ENCODE measurements at regions not wholly inside any gene's neighbourhood (a gene's known extent, or its start where the extent isn't known, plus 50 kb on each side); places are given as distances from the start of the nearest gene placed in this dataset.

- Histone ChIP-seq H3K4me3 (ENCODE audit: extremely low read depth in 1 of 4, insufficient read depth in 2 of 4, low read depth in 3 of 4, low read length in 4 of 4) (no peak overlapping the region), H3K4me2 (ENCODE audit: insufficient read depth in 1 of 2, low read depth in 2 of 2, low read length in 2 of 2) (no peak overlapping the region), H3K9ac (replicated peaks in 1 of 4; ENCODE audit: extremely low read depth in 1 of 4, low read depth in 3 of 4, low read length in 3 of 4) (no peak overlapping the region), H2BK12ac (ENCODE audit: low read depth, low read length) (no peak overlapping the region), H3K14ac (ENCODE audit: insufficient read length) (no peak overlapping the region), H2BK5ac (ENCODE audit: low read depth, low read length) (no peak overlapping the region), H4K5ac (ENCODE audit: insufficient read length, low read depth, low read length) (peak overlapping the region; percentile 41), H2BK120ac (replicated peaks; ENCODE audit: low read depth, low read length) (peak overlapping the region; percentile 56), H3K27me3 (replicated peaks in 1 of 4; ENCODE audit: control insufficient read depth in 3 of 4, extremely low read depth in 1 of 4, insufficient read depth in 3 of 4, low read length in 3 of 4) (no peaks in the 10 kb centered on the region), H4K20me1 (replicated peaks in 1 of 2; ENCODE audit: control insufficient read depth in 1 of 2, insufficient read depth in 2 of 2, low read length in 2 of 2) (no peaks in the 10 kb centered on the region), H3K36me3 (ENCODE audit: control insufficient read depth in 2 of 4, insufficient read depth in 4 of 4, low read length in 3 of 4) (no peaks in the 10 kb centered on the region), H3K4me1 (replicated peaks in 1 of 4; ENCODE audit: control insufficient read depth in 3 of 4, insufficient read depth in 4 of 4, low read length in 3 of 4) (peaks cover 0 to 5% (median 1%) of the 10 kb centered on the region in 4 experiments; a peak in 2 of 7 replicates), H2AK5ac (ENCODE audit: low read depth, low read length) (no peak overlapping the region), H2AFZ (ENCODE audit: low read length) (peak overlapping the region; percentile 70; the same call in 1 of the 2 replicates), H3K9me3 (ENCODE audit: insufficient read depth in 2 of 2, low read depth in 1 of 2, low read length in 1 of 2) (no peaks in the 10 kb centered on the region), H3K18ac (ENCODE audit: extremely low read depth, low read length) (no peak overlapping the region), H3K27ac (ENCODE audit: low read depth, low read length) (no peak overlapping the region), H3K23me2 (ENCODE audit: low read depth, low read length) (no peaks in the 10 kb centered on the region), H3K4ac (replicated peaks; ENCODE audit: insufficient read length, low read depth, low read length) (no peak overlapping the region), H3K56ac (replicated peaks; ENCODE audit: insufficient read length, low read depth, low read length) (no peak overlapping the region), H2BK20ac (ENCODE audit: low read length) (peak overlapping the region; percentile 35; the same call in 1 of the 2 replicates), H3K23ac (ENCODE audit: insufficient read length) (no peak overlapping the region), H3K79me1 (ENCODE audit: low read depth, low read length) (no peaks in the 10 kb centered on the region), H3K79me2 (ENCODE audit: control insufficient read depth in 1 of 2, insufficient read depth in 2 of 2, low read length in 2 of 2) (no peaks in the 10 kb centered on the region), H2BK15ac (ENCODE audit: low read length) (no peak overlapping the region), H4K8ac (ENCODE audit: extremely low read depth, insufficient read depth, low read length) (no peak overlapping the region), H4K91ac (replicated peaks; ENCODE audit: insufficient read length, low read length) (peak overlapping the region; percentile 72)
- ChIA-PET CTCF (ENCODE audit: partially characterized antibody) (interaction anchor here (0.6 to 4.4 kb wide), 48 partner anchors 10 to 1372 kb away, joined by 3 to 40 read pairs (median 4); no protein-coding TSS in a partner anchor), POLR2A (ENCODE audit: partially characterized antibody) (no interaction called here)
- DNase-seq (ENCODE audit: low read depth in 1 of 2, low spot score in 2 of 2) (no peak), FAIRE-seq (no peak)
- WGBS, 2 experiments (ENCODE audit: extremely low coverage in 1 of 2, insufficient coverage in 1 of 2, insufficient read length in 1 of 2, insufficient replicate concordance in 2 of 2, low coverage in 1 of 2, low lambda C conversion rate in 2 of 2, missing lambda C conversion rate in 1 of 2), result 88% methylated on average over 2 of the region's 3 CpGs; no CpG with 5 or more reads in 1 of the 2 experiments
- TF ChIP-seq POLR2AphosphoS5 (IDR thresholded peaks at IDR 0.05; ENCODE audit: low read depth, low read length) (no peak), CHD1 (IDR thresholded peaks at IDR 0.05; ENCODE audit: low read depth, low read length) (no peak)
Observed at GRCh38 chr10:108203905-108204527, 1039.5 kb upstream of the SORCS1 start.
